Heart left ventricle (tissue), 16 donors: ENCODE measurements at regions not wholly inside any gene's neighbourhood (a gene's known extent, or its start where the extent isn't known, plus 50 kb on each side); places are given as distances from the start of the nearest gene placed in this dataset.

Experiments
- ATAC-seq, 4 donors: fragments of 200-7000 bp; cut with Tn5 transposase; one replicate each; pipeline ENCODE4 v1.9.1; 2020 to 2022; ENCODE audit warnings: moderate library complexity in 4 of 4, mild to moderate bottlenecking in 3 of 4, moderate number of reproducible peaks in 1 of 4
- DNase-seq, 5 donors: peaks; one replicate each; pipeline ENCODE4 v3.0.0-alpha.2; 2020
- H3K27ac ChIP-seq, 12 donors: fragments of 200-600 bp; sonication (generic) in 4 of 12; one replicate each; pipeline versions ENCODE4 v1.5.0 to v1.8.0; 2016 to 2022; ENCODE audit warnings: mild to moderate bottlenecking in 2 of 12
- H3K27me3 ChIP-seq, 9 donors: fragments of 200-600 bp; sonication (generic) in 2 of 9; one replicate each; pipeline versions ENCODE4 v1.5.1 to v1.8.0; 2016 to 2022; ENCODE audit warnings: mild to moderate bottlenecking in 3 of 9
- H3K36me3 ChIP-seq, 9 donors: fragments of 200-600 bp; sonication (generic) in 2 of 9; one replicate each; pipeline versions ENCODE4 v1.5.0 to v1.8.0; 2018 to 2022; ENCODE audit warnings: mild to moderate bottlenecking in 2 of 9
- H3K4me1 ChIP-seq, 12 donors: fragments of 200-600 bp; sonication (generic) in 4 of 12; one replicate each; pipeline versions ENCODE4 v1.5.0 to v1.8.0; 2016 to 2022; ENCODE audit warnings: mild to moderate bottlenecking in 3 of 12
- H3K4me3 ChIP-seq, 12 donors: fragments of 200-600 bp; sonication (generic) in 4 of 12; one replicate each; pipeline versions ENCODE4 v1.5.0 to v1.8.0; 2017 to 2022; ENCODE audit warnings: mild to moderate bottlenecking in 9 of 12, moderate library complexity in 4 of 12
- H3K9me3 ChIP-seq, 12 donors: fragments of 200-600 bp; sonication (generic) in 4 of 12; one replicate each; pipeline versions ENCODE4 v1.5.0 to v1.8.0; 2016 to 2022; ENCODE audit warnings: mild to moderate bottlenecking in 1 of 12
- POLR2A ChIP-seq, 2 donors: fragments of 450-650 bp; IDR thresholded peaks; one replicate each; pipeline ENCODE4 v1.6.1; 2017; ENCODE audit warnings: antibody characterized with exemption in 2 of 2, mild to moderate bottlenecking in 2 of 2, moderate library complexity in 2 of 2
- WGBS, 4 donors: extraction: QIAGEN DNeasy Blood & Tissue Kit in 2 of 4; methylation state at CpG; one replicate each; pipeline versions ENCODE4 v1.1.5 to v1.1.7; 2013 to 2018; 5-methylcytosine and 5-hydroxymethylcytosine counted together
- intact Hi-C, 10 donors: fragments of 100-400 bp; cut with DNase I; formaldehyde crosslinking; loops; one replicate each; pipeline versions ENCODE4 v1.11.1 to v1.14.2; 2022
- TF ChIP-seq, protein P1 (sequence below), 12 donors: fragments of 200-600 bp; sonication (generic) in 4 of 12; IDR thresholded peaks; one replicate each; pipeline versions ENCODE4 v1.5.0 to v1.8.0; 2018 to 2022; ENCODE audit warnings: antibody characterized with exemption in 12 of 12, mild to moderate bottlenecking in 5 of 12
- donor health status: ischemic (EF 13 %, LVEDD 7.1; RV severe dilation, severe dysfunction).
- donor health status: healthy with polysubstance abuse.
- donor health status: DM: no; HTN: yes; CAD: no.
- donor health status: DM: no; HTN: no; CAD: no.
- donor health status: ischemic (EF 25% LVEDD 6.9; RV normal size, moderate dysfunction).
- donor health status: ischemic (EF 25% LVEDD 5.7; RV mildly dilated, moderate dysfunction).
- donor health status: healthy.
- donor health status: DM: yes; HTN: yes; CAD: no.
- donor health status: ischemic (EF 35%, LVEDD 5.7; RV mildly dilated, moderate dysfunction).
- donor health status: nonischemic (EF 11% LVEDD 7.7; RV severe dilation, severe dysfunction).
- donor health status: DM: yes; HTN: yes; CAD: no.
- donor health status: PGD.
- donor health status: ischemic (EF 29% LVEDD 5.4; RV normal size, mild dysfunction).
- donor health status: nonischemic (EF 23%, LVEDD 6.1; RV moderate dilation, normal function).

DNA sequence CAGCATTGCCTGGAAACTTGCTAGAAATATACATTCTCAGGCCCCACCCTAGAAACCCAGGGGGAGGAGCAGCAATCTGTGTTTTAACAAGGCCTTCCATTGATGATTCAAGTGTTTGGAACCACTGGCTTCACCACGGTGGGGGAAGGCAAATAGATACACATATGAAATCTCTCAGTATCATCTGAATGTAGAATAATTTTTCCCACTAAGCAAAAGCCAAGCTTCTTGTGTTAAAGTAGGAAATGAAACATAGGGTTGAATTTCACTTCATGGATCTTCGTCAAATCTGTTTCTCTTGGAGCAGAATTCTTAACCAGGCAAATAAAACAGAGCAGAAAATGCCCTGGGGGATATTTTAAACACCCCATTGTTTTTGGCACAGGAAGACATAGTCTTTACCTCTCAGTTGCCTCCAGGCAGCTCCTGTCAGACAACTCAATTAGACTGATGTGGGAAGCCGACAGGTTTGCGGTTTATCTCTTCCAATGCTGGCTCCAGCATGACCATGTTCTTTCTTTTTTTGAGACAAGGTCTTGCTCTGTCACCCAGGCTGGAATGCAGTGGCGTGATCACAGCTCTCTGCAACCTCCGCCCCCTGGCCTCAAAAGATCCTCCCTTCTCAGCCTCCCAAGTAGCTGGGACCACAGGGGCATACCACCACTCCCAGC, 213.0 kb downstream of the FOXO1 start:
- intact Hi-C loops = no loop called here
- TF ChIP-seq POLR2A (IDR thresholded peaks at IDR 0.05) = no peak
- WGBS, 4 donors = 87 to 91% (median 91%) methylated on average over 6 of the region's 6 CpGs
- Histone ChIP-seq H3K36me3 (no peaks in the 10 kb centered on the region), H3K4me1 (peaks cover 0 to 5% (median 0%) of the 10 kb centered on the region in 12 donors), H3K27ac (no peak overlapping the region), H3K27me3 (no peaks in the 10 kb centered on the region), H3K4me3 (no peak overlapping the region), H3K9me3 (peaks cover 0 to 8% (median 0%) of the 10 kb centered on the region in 12 donors)
- ATAC-seq (no peak), DNase-seq (no peak)

DNA sequence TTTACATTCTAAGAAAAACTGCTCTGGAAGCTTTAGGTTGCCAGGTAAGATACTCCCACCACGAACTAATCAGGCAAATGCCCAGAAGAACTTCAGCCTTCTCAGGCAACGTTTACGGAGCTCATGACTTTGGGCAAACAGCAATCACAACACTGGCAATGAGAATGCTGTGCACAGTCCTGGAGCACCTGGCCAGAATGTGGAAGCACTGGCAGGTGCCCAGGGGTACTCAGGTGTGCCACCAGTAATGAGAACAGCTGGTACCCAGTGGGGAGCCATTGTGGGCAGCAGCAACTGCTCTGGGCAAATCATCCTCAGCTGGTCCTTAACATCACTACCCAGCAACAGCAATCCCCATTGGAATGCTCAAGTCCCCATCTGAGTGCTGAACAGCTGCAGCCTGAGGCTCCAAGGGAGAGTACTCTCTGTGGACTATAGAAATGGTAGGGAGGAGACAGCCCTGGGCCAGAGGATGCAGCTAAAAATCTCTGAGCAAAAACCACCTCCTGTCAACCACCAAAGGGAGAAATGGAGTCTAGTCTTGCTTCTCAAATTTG, 210.0 kb downstream of the FOXO1 start:
- ATAC-seq = no peak
- H3K9me3 ChIP-seq = no peaks in the 10 kb centered on the region

DNA sequence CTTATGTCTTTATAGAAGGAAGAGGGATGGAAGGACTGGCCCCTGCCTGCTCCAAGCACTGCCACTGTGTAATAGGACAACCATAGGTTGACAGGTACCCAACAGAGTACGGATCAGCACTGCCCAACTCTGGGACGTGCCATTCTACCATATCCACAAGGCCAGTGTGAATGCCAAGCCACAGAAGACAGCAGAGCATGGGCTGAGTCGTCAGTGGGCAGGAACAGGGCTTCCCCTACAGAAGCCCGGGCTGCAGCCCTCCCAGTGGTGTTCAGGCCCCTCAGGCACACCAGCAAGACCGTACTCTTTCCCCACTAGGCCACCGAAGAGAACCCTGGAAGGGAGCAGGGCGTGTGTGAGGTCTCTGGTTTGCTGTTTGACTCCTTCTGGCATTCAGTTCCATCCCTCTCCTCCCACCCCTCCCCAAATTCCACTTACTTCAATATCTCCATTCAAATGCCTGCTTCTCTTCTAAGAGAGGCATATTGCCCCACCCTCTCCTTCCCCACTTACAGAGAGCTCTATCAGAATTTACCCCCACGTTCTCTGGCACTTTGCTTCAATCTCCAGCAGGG, 209.4 kb downstream of the FOXO1 start:
- 81 to 86% (median 83%) methylated on average over 8 of the region's 8 CpGs for WGBS, 4 donors

More for the DNA sequence above, 210.0 kb downstream of the FOXO1 start:
- H3K4me3 ChIP-seq = no peak overlapping the region
- no peak for DNase-seq
- H3K36me3 ChIP-seq = no peaks in the 10 kb centered on the region
- no peaks in the 10 kb centered on the region for H3K27me3 ChIP-seq
- intact Hi-C loops = no loop called here
- WGBS, 4 donors = 56 to 63% (median 57%) methylated on average over 3 of the region's 3 CpGs
- TF ChIP-seq, protein P1, sequence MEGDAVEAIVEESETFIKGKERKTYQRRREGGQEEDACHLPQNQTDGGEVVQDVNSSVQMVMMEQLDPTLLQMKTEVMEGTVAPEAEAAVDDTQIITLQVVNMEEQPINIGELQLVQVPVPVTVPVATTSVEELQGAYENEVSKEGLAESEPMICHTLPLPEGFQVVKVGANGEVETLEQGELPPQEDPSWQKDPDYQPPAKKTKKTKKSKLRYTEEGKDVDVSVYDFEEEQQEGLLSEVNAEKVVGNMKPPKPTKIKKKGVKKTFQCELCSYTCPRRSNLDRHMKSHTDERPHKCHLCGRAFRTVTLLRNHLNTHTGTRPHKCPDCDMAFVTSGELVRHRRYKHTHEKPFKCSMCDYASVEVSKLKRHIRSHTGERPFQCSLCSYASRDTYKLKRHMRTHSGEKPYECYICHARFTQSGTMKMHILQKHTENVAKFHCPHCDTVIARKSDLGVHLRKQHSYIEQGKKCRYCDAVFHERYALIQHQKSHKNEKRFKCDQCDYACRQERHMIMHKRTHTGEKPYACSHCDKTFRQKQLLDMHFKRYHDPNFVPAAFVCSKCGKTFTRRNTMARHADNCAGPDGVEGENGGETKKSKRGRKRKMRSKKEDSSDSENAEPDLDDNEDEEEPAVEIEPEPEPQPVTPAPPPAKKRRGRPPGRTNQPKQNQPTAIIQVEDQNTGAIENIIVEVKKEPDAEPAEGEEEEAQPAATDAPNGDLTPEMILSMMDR (IDR thresholded peaks at IDR 0.05) = no peak
- TF ChIP-seq POLR2A (IDR thresholded peaks at IDR 0.05) = no peak
- H3K4me1 ChIP-seq = peaks cover 0 to 5% (median 0%) of the 10 kb centered on the region in 12 donors
- no peak overlapping the region for H3K27ac ChIP-seq

DNA sequence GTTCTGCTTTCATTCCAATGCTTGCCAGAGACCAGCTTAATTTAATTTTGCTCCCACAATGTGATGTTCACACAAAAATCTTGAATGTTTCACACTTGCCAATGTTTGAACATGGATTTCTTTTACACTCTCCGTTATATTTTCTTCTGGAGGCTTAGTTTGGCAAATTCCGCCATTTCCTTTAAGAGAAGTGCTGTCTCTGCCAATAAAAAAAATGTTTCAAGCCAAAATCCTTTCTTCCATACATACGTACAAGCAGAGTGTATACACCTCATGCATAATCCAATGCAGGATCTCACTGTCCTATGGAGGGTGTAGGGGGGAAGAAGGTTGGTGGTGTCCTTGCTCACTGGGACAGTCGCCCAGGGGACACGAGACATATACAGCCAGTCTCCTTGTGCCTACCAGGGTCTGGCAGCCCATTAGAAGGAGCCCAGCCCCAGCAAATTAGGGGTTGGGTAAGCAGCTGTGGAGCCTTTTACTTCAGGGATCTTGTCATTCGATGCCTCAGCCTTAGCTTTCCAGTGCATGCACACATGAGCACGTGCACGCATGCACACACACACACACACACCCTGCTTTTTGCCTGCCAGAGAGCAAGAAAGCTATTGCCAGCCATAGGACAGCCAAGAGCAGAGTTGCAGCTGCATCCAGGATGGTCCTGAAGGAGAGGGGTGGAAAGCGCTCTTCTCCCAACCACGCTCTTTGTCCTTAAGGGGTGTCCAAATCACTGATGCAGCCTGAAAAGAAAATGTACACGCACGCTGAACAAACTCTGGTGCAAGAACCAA, 208.3 kb downstream of the FOXO1 start:
- DNase-seq (no peak), ATAC-seq (no peak)
- Histone ChIP-seq H3K36me3 (no peaks in the 10 kb centered on the region), H3K4me1 (no peaks in the 10 kb centered on the region), H3K27ac (no peak overlapping the region), H3K4me3 (no peak overlapping the region), H3K9me3 (no peaks in the 10 kb centered on the region), H3K27me3 (no peaks in the 10 kb centered on the region)
- TF ChIP-seq, protein P1 (IDR thresholded peaks at IDR 0.05) = no peak
- TF ChIP-seq POLR2A (IDR thresholded peaks at IDR 0.05) = no peak
- intact Hi-C loops = no loop called here
- WGBS, 4 donors = 91 to 93% (median 92%) methylated on average over 12 of the region's 12 CpGs

More for the DNA sequence above, 209.4 kb downstream of the FOXO1 start:
- H3K36me3 ChIP-seq = no peaks in the 10 kb centered on the region
- TF ChIP-seq, protein P1 (IDR thresholded peaks at IDR 0.05) = no peak
- no peak for TF ChIP-seq POLR2A (IDR thresholded peaks at IDR 0.05)
- H3K27me3 ChIP-seq = no peaks in the 10 kb centered on the region
- DNase-seq = no peak
- ATAC-seq = peak in 1 of 4 donors; percentile 22
- H3K4me1 ChIP-seq = peaks cover 0 to 3% (median 0%) of the 10 kb centered on the region in 12 donors
- intact Hi-C loops = no loop called here
- no peaks in the 10 kb centered on the region for H3K9me3 ChIP-seq
- H3K4me3 ChIP-seq = no peak overlapping the region
- H3K27ac ChIP-seq = no peak overlapping the region
